ENCODE measurements at regions not wholly inside any gene's neighbourhood (a gene's known extent, or its start where the extent isn't known, plus 50 kb on each side); places are given as distances from the start of the nearest gene placed in this dataset.
"Not testable (repeated sequence)": the region's sequence is repeated elsewhere in the genome, so short reads cannot be mapped to it uniquely, and the experiment has no call there.

GRCh38 chr6:40880906-40881305 is 158.1 kb downstream of the UNC5CL start:
- no peak for TF ChIP-seq CTCF (IDR thresholded peaks at IDR 0.05; ENCODE audit: insufficient read depth, missing control alignments)
- DNase-seq (ENCODE audit: insufficient read length, low spot score) (no peak), FAIRE-seq (no peak)

- DNase-seq (ENCODE audit: insufficient read length, low spot score) (no peak), FAIRE-seq (no peak)
- no peak for TF ChIP-seq CTCF (IDR thresholded peaks at IDR 0.05; ENCODE audit: insufficient read depth, missing control alignments)
Observed at GRCh38 chr6:40879169-40879568, 159.9 kb downstream of the UNC5CL start.

- FAIRE-seq = no peak
- no peak for TF ChIP-seq CTCF (IDR thresholded peaks at IDR 0.05; ENCODE audit: insufficient read depth, missing control alignments)
- DNase-seq (ENCODE audit: insufficient read length, low spot score) = no peak
Observed at GRCh38 chr6:40877362-40877761, 161.7 kb downstream of the UNC5CL start.

GRCh38 chr6:40876336-40876735 is 162.7 kb downstream of the UNC5CL start:
- no peak for DNase-seq (ENCODE audit: insufficient read length, low spot score)
- no peak for FAIRE-seq
- no peak for TF ChIP-seq CTCF (IDR thresholded peaks at IDR 0.05; ENCODE audit: insufficient read depth, missing control alignments)

- FAIRE-seq = no peak
- DNase-seq (ENCODE audit: insufficient read length, low spot score) = peak; percentile 35
- peak; percentile 54 for TF ChIP-seq CTCF (IDR thresholded peaks at IDR 0.05; ENCODE audit: insufficient read depth, missing control alignments)
Observed at GRCh38 chr6:40874495-40874894, 164.5 kb downstream of the UNC5CL start.

GRCh38 chr6:40871424-40871823 is 167.6 kb downstream of the UNC5CL start:
- TF ChIP-seq CTCF (IDR thresholded peaks at IDR 0.05; ENCODE audit: insufficient read depth, missing control alignments) = no peak
- DNase-seq (ENCODE audit: insufficient read length, low spot score) = no peak
- no peak for FAIRE-seq

GRCh38 chr6:40868089-40868865 is 170.7 kb downstream of the UNC5CL start:
- FAIRE-seq; DNase-seq (ENCODE audit: insufficient read length, low spot score): not testable (repeated sequence)

GRCh38 chr6:40867527-40867926 is 171.5 kb downstream of the UNC5CL start:
- not testable (repeated sequence) for DNase-seq (ENCODE audit: insufficient read length, low spot score); FAIRE-seq

GRCh38 chr6:40865259-40865658 is 173.8 kb downstream of the UNC5CL start:
- FAIRE-seq; DNase-seq (ENCODE audit: insufficient read length, low spot score): not testable (repeated sequence)
